ENCODE measurements at regions not wholly inside any gene's neighbourhood (a gene's known extent, or its start where the extent isn't known, plus 50 kb on each side); places are given as distances from the start of the nearest gene placed in this dataset.

DNA sequence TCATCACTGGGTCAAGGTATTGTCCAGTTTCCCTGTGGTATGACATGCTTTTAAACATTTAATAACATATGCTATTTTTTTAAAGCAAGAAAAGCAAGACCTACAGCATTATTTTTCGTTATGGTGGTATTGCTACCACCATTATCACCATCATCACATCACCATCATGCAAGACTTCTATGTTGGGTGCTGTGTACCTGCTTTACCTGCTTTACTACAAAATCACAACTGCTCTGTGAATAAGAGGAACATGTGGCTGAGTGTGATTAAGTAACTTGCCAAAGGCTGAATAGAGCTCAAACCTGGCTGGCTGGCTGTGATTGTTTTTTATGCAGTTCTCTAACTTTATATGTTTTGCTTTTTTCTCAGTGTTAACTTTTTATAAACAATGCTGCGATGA lies 140.8 kb upstream of the CLINT1 start:
- TF ChIP-seq, protein P1, sequence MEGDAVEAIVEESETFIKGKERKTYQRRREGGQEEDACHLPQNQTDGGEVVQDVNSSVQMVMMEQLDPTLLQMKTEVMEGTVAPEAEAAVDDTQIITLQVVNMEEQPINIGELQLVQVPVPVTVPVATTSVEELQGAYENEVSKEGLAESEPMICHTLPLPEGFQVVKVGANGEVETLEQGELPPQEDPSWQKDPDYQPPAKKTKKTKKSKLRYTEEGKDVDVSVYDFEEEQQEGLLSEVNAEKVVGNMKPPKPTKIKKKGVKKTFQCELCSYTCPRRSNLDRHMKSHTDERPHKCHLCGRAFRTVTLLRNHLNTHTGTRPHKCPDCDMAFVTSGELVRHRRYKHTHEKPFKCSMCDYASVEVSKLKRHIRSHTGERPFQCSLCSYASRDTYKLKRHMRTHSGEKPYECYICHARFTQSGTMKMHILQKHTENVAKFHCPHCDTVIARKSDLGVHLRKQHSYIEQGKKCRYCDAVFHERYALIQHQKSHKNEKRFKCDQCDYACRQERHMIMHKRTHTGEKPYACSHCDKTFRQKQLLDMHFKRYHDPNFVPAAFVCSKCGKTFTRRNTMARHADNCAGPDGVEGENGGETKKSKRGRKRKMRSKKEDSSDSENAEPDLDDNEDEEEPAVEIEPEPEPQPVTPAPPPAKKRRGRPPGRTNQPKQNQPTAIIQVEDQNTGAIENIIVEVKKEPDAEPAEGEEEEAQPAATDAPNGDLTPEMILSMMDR (IDR thresholded peaks at IDR 0.05; ENCODE audit: unreplicated experiment): no peak
- CTCF ChIA-PET: interaction anchor here (0.5 to 1.0 kb wide), 3 partner anchors 51 to 183 kb away, joined by 3 read pairs; no protein-coding TSS in a partner anchor
- Mint-ChIP-seq H3K4me3 (ENCODE audit: unreplicated experiment) (no peak overlapping the region), H3K36me3 (ENCODE audit: insufficient read depth, unreplicated experiment) (no peaks in the 10 kb centered on the region), H3K9me3 (ENCODE audit: unreplicated experiment) (no peaks in the 10 kb centered on the region), H3K27me3 (ENCODE audit: insufficient read depth, unreplicated experiment) (no peaks in the 10 kb centered on the region), H3K4me1 (ENCODE audit: insufficient read depth, unreplicated experiment) (peaks cover 10% of the 10 kb centered on the region), H3K27ac (ENCODE audit: low read depth, unreplicated experiment) (peak overlapping the region; percentile 16)
- no TSS peak for BruUV-seq (replicated peaks)
- intact Hi-C loops (cut with micrococcal nuclease): loop anchor here (2.0 kb wide), 1 partner anchor 59 kb away; no protein-coding TSS in a partner anchor
- POLR2A ChIA-PET: interaction anchor here (0.9 kb wide), 1 partner anchor 51 kb away, joined by 4 read pairs; no protein-coding TSS in a partner anchor
- DNase-seq (ENCODE audit: unreplicated experiment): no peak

DNA sequence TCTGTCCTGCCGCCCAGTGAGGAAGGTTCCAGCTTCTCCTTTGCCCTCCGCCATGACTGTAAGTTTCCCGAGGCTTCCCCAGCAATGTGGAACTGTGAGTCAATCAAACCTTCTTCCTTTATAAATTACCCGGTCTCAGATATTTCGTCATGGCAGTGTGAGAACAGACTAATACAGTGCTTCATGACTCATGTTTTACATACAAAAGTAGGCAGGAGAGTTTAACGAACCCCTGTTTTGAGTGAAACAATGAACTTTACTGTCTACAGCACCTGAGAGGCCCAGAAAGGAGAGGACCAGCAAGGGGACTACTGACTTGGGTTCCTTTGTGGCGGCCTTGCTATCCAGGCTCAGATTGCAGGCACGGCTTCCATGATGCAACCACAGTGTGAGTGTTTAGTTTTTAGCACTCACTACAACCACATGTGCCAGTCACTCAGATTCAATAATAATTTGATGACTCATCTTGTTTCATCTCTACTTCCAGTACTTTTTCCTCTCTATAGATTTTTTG lies 139.1 kb upstream of the CLINT1 start:
- ChIA-PET CTCF (interaction anchor here (0.6 to 8.6 kb wide), 10 partner anchors 16 to 1134 kb away, joined by 3 to 94 read pairs (median 4); no protein-coding TSS in a partner anchor), POLR2A (interaction anchor here (0.6 to 1.9 kb wide), 12 partner anchors 9 to 968 kb away, joined by 3 to 6 read pairs (median 3); partner anchors contain the start of gene CLINT1)
- TF ChIP-seq, protein P1 (IDR thresholded peaks at IDR 0.05; ENCODE audit: unreplicated experiment): no peak
- BruUV-seq (replicated peaks): no TSS peak
- Mint-ChIP-seq H3K36me3 (ENCODE audit: insufficient read depth, unreplicated experiment) (no peaks in the 10 kb centered on the region), H3K4me3 (ENCODE audit: unreplicated experiment) (peak overlapping the region; percentile 49), H3K27ac (ENCODE audit: low read depth, unreplicated experiment) (peak overlapping the region; percentile 90), H3K27me3 (ENCODE audit: insufficient read depth, unreplicated experiment) (no peaks in the 10 kb centered on the region), H3K4me1 (ENCODE audit: insufficient read depth, unreplicated experiment) (peaks cover 10% of the 10 kb centered on the region), H3K9me3 (ENCODE audit: unreplicated experiment) (no peaks in the 10 kb centered on the region)
- peak; percentile 96 for DNase-seq (ENCODE audit: unreplicated experiment)
- intact Hi-C loops (cut with micrococcal nuclease): loop anchor here (2.0 kb wide), 1 partner anchor 61 kb away; no protein-coding TSS in a partner anchor

DNA sequence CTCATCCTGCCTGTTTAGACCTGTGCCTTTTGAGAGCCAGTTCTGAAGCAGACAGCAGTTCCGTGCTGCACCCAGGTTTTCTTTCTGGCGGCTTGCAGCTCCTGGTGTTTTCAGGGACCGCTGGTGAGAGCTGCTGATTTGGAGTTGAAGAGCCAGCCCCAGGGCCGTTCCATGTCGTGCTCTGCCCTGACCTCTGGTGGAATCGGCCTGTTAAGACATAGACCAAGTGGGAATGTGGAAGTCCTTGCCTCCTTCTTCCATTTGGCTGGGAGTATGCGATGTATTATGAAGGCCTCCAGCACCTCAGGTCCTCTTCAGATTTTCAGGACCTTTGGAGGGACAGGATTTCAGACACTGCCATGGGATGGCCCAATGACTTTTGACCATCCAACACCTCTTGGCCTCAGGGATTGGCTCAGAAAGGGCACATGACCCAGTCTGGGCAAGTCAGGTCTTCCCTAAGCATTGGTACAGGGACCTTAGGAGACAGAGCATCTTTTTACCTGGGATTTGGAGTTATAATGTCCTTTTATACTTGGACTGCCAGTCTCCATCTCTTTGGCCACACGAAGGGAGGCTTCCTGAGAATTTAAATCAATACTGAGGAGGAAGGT lies 136.1 kb upstream of the CLINT1 start:
- Mint-ChIP-seq H3K9me3 (ENCODE audit: unreplicated experiment) (no peaks in the 10 kb centered on the region), H3K4me1 (ENCODE audit: insufficient read depth, unreplicated experiment) (peaks cover 10% of the 10 kb centered on the region), H3K4me3 (ENCODE audit: unreplicated experiment) (no peak overlapping the region), H3K27ac (ENCODE audit: low read depth, unreplicated experiment) (no peak overlapping the region), H3K36me3 (ENCODE audit: insufficient read depth, unreplicated experiment) (peaks cover 5% of the 10 kb centered on the region), H3K27me3 (ENCODE audit: insufficient read depth, unreplicated experiment) (no peaks in the 10 kb centered on the region)
- ChIA-PET CTCF (interaction anchor here (0.6 to 8.6 kb wide), 67 partner anchors 8 to 1635 kb away, joined by 3 to 94 read pairs (median 4); partner anchors contain the start of genes CLINT1 and THG1L), POLR2A (interaction anchor here (0.6 to 1.9 kb wide), 3 partner anchors 138 to 1266 kb away, joined by 4 to 7 read pairs (median 4); no protein-coding TSS in a partner anchor)
- DNase-seq (ENCODE audit: unreplicated experiment): peak; percentile 84
- TF ChIP-seq, protein P1 (IDR thresholded peaks at IDR 0.05; ENCODE audit: unreplicated experiment): peak; percentile 85
- no TSS peak for BruUV-seq (replicated peaks)
- intact Hi-C loops (cut with micrococcal nuclease): loop anchor here (1.0 to 2.0 kb wide), 6 partner anchors 46 to 233 kb away; no protein-coding TSS in a partner anchor
